GM18951 (cell line): ENCODE measurements at regions not wholly inside any gene's neighbourhood (a gene's known extent, or its start where the extent isn't known, plus 50 kb on each side); places are given as distances from the start of the nearest gene placed in this dataset.
"Not testable (repeated sequence)": the region's sequence is repeated elsewhere in the genome, so short reads cannot be mapped to it uniquely, and the experiment has no call there.

Source experiments
- in situ Hi-C: fragments of 300-500 bp; cut with MboI; formaldehyde crosslinking; loops from one replicate; pipeline ENCODE4 v1.12.0; 2022; ENCODE audit warnings: low sequenced_read_pairs, mixed read lengths, inconsistent platforms; ENCODE audit not compliant: unreplicated experiment

DNA sequence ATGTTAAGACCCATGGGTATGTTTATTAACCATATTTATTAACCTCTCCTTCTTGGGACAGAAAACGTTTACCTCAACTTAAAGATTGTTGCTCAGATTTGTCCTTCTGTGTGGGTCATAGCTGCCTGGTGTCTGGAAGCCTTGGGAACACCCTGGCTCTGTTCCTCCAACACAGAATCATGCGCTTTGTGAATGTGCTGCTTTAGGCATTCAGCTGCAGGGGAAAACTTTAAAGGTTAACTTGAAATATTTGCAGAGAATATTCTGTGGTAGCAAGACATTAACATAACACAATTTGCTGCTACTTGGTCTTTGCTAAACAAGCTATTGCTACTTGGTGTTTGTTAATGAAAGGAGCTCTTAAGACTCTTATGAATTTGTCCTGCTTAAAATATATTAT lies 50.5 kb upstream of the THOC3 start:
- in situ Hi-C loops, result loop anchor here (25.0 kb wide), 1 partner anchor 1819 kb away; no protein-coding TSS in a partner anchor

- in situ Hi-C loops, result loop anchor here (25.0 kb wide), 1 partner anchor 1816 kb away; no protein-coding TSS in a partner anchor
Measured at GRCh38 chr5:176020852-176021251, 52.7 kb upstream of the THOC3 start.

DNA sequence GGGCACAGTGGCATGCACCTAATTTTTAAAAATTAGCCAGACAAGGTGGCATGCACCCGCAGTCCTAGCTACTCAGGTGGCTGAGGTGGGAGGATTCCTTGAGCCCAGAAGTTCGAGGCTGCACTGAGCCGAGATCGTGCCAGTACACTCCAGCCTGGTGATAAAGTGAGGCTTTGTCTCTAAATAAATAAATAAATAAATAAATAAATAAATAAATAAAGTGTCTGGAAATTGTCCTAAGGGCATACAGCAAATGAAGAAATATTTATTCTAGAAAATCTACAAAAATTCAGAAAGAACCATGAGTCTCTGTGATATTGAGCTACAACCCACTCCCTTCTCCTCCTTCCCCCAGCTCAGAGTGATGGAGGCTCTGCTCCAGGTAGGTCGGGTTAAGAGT lies 55.4 kb upstream of the THOC3 start:
- in situ Hi-C loops, result loop anchor here (25.0 kb wide), 1 partner anchor 1814 kb away; no protein-coding TSS in a partner anchor

GRCh38 chr5:176029445-176029844 lies 61.3 kb upstream of the THOC3 start:
- in situ Hi-C loops, result not testable (repeated sequence)

DNA sequence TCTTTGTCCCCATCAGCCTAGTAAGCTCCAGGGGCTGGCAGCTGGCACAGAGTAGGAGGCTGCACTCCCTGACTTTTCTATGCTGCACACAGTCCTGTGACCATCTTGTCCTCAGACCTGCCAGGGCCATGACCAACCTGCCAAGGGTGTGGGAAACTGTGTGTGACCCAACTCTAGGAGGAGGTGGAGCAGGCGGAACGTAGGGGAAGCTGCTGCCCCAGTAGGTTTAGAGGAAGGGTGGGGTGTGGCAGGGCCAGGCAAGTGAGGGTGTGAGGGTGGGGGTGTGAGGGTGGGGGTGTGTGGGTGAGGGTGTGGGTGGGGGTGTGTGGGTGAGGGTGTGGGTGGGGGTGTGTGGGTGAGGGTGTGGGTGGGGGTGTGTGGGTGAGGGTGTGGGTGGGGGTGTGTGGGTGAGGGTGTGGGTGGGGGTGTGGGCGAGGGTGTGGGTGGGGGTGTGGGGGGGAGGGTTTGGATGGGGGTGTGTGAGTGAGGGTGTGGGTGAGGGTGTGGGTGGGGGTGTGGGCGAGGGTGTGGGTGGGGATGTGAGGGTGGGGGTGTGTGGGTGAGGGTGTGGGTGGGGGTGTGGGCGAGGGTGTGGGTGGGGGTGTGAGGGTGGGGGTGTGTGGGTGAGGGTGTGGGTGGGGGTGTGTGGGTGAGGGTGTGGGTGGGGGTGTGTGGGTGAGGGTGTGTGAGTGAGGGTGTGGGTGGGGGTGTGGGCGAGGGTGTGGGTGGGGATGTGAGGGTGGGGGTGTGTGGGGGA lies 62.4 kb upstream of the THOC3 start:
- in situ Hi-C loops, result not testable (repeated sequence)

DNA sequence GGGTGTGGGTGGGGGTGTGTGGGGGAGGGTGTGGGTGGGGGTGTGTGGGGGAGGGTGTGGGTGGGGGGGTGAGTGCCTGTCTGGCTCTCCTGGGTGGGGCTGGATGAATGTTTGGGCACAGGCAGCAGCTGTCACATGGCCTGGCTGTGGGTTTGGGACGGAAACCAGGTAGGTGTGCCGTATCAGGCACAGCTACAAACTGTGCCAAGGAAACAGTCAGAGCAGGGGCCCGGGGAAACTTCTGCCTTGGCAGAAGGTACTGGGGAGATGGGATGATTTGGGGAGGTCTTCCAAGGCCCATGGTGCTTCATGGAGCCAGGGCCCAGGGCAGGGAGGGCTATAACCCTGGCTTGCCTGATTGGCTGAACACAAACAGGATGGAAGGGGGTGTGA lies 63.0 kb upstream of the THOC3 start:
- in situ Hi-C loops, result not testable (repeated sequence)

DNA sequence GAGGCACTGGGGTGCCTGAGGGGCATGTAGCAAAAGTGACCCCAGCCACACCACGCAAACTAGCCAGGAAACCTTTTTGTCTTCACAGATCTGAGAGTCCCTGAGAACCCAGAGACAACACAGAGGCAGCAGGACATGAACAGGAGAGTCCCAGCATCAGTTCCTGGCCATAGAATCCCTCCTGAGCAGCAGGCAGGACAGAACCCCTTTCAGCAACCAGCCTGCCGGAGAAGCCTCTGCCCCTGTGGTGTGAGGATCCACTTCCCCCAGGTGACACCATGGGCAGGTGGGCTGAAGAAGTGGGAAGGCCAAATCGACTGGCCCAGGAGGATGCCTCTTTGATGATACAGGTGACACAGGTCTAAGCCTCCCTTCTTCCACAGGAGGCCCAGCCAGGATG lies 65.1 kb upstream of the THOC3 start:
- in situ Hi-C loops, result not testable (repeated sequence)

DNA sequence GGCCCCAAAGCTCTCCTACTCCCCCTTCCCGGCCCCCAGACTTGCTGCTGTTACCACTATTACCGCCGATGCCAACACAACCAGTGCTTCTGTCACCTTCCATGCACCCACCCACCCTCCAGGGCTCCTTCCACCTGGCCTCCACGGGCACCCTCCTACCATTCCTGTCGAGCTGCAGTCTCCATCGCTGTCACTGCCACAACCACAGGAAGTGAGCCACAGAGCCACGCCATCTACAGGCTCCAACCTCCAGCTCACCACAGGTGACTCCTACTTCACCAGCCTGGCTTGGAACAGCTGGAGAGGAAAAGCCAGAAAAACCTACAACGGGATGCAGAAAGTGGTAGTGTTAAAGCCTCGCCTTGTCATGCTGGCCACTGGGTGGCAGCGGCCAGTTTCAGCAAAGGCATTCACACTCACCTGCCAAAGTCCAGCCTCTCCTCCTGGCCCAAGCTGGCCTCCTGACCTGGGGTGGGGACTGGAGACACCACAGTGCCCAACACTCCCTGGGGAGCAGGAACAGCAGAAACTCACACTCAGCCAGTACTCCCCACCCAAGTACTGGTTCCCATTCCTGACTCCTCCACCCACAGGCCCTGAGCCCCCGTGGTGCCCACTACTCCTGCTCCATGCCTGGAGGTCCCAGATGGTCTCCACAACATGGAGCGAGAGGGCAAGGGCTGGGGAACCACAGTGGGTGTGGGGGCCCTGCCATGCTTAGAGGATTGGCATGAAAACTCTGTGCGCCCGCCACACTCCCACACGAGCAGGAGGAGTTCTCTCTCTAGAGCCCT lies 66.5 kb upstream of the THOC3 start:
- in situ Hi-C loops, result not testable (repeated sequence)

GRCh38 chr5:176035201-176035530 lies 67.1 kb upstream of the THOC3 start:
- in situ Hi-C loops, result not testable (repeated sequence)

GRCh38 chr5:176035816-176036308 lies 67.7 kb upstream of the THOC3 start:
- in situ Hi-C loops, result not testable (repeated sequence)

- in situ Hi-C loops, result not testable (repeated sequence)
Measured at GRCh38 chr5:176036391-176036790, 68.3 kb upstream of the THOC3 start.

DNA sequence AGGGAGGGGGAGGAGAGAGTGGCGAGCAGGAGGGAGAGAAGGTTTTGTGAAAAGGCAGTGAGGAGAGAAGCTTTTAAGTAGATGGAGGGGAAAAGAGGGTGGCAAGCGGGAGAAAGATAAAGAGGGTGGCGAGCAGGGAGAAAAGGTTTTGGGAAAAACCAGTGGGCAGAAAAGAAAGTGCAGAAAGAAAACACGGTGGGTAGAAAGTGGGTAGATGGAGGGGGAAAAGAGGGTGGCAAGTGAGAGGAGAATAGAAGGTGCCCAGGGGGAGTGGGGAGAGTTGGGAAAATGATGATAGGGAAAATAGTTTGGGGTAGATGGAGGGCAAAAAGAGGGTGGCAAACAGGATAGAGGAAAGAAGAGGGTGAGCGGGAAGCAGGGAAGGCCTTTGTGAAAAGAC lies 69.1 kb upstream of the THOC3 start:
- in situ Hi-C loops, result not testable (repeated sequence)

GRCh38 chr5:176040105-176040801 lies 72.1 kb upstream of the THOC3 start:
- in situ Hi-C loops, result not testable (repeated sequence)

- in situ Hi-C loops, result not testable (repeated sequence)
Measured at GRCh38 chr5:176041248-176041994, 73.3 kb upstream of the THOC3 start.

DNA sequence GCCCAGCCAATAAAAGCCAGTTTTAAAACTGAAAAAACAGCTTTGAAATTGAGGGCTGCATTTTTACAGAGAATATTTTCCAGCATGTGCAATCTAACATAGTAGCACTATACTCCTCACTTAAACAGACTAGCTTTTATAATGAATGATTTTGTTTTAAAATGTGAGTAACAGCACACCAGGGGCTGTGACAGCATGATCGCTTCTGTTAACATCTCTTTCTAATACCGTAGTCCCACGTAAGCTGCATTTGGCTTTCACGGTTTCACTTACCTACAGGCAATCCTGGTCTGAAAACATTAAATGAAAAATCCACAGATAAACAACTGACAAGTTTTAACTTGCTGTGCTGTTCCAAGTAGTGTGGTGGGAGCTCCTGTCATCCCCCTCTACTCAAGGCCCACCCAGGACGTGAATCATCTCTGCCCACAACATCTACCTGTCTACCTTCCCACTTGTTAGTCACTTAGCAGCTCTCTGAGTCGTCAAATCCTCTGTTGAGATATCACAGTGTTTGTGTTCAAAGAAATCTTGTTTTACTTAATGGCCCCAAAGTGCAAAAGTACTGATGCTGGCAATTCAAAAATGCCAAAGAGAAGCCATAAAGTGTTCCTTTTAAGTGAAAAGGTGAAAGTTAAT lies 74.0 kb upstream of the THOC3 start:
- in situ Hi-C loops, result not testable (repeated sequence)

GRCh38 chr5:176043252-176043829 lies 75.2 kb upstream of the THOC3 start:
- in situ Hi-C loops, result not testable (repeated sequence)

GRCh38 chr5:176043986-176044385 lies 75.9 kb upstream of the THOC3 start:
- in situ Hi-C loops, result not testable (repeated sequence)

DNA sequence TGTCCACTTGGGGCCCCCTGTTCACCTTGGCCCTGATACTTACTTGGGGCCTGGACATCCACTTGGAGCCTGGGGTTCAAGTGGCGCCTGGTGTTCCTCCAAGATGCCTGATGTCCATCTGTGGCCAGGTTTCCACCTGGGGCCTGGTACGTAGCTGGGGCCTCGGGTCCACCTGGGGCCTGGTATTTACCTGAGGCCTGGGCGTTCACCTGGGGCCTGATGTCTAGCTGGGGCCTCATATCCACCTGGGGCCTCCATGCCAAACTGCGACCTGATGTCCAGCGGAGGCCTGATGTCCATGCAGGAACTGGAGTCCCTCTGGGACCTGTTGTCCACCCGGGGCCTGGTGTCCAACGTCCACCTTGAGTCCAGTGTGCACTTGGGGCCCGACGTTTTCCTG lies 76.3 kb upstream of the THOC3 start:
- in situ Hi-C loops, result not testable (repeated sequence)

DNA sequence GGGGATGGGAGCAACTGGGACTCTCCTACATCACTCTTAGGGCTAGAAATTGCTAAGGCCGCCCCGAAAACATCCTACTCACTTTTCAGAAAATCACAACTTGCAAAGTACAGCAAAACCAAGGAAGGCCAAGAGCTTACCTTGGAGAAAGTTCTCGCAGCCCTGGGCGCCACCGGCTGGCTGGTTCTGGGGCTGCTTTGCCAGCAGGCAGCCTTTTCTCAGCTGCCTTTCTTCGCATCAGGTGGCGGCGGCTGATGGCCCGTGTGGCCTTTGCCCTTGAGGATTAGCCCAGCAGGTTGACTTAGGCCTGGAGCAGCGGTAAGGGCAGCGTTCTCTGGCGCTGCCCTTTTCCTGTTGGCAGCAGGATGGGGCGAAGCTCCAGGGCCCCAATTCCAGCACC lies 77.3 kb upstream of the THOC3 start:
- in situ Hi-C loops, result not testable (repeated sequence)
